Spleen (tissue), 7 donors: ENCODE measurements at regions not wholly inside any gene's neighbourhood (a gene's known extent, or its start where the extent isn't known, plus 50 kb on each side); places are given as distances from the start of the nearest gene placed in this dataset.

Source experiments
- CTCF ChIP-seq, 11 experiments: fragments of 200-600 bp in 7 of 11; fragments of 450-650 bp in 4 of 11; sonication (generic) in 4 of 11; IDR thresholded peaks in 8 of 11; conservative IDR thresholded peaks in 3 of 11; 1 replicate in 7 of 11; 2 replicates in 4 of 11; pipeline versions ENCODE4 v1.4.0 to v1.8.0; 2016 to 2021; ENCODE audit warnings: antibody characterized with exemption in 11 of 11, inconsistent platforms in 4 of 11, mild to moderate bottlenecking in 1 of 11
- POLR2A ChIP-seq, 3 donors: fragments of 450-650 bp; IDR thresholded peaks; one replicate each; pipeline ENCODE4 v1.5.1; 2017; ENCODE audit warnings: antibody characterized with exemption in 3 of 3, mild to moderate bottlenecking in 1 of 3
- POLR2AphosphoS5 ChIP-seq, 3 donors: sonication (generic); formaldehyde crosslinking; IDR thresholded peaks; one replicate each; pipeline ENCODE4 v1.5.1; 2017; ENCODE audit warnings: antibody characterized with exemption in 3 of 3
- donor health status: DM: no; HTN: no; CAD: no; lungs with moderate emphysema.
- donor health status: DM: no; HTN: no; CAD: no.
- donor health status: DM: no; HTN: no; CAD: no.

- no peak for TF ChIP-seq CTCF (IDR thresholded peaks at IDR 0.05 in 8 of 11, conservative IDR thresholded peaks at IDR 0.05 in 3 of 11)
- TF ChIP-seq POLR2AphosphoS5 (IDR thresholded peaks at IDR 0.05) = no peak
- no peak for TF ChIP-seq POLR2A (IDR thresholded peaks at IDR 0.05)
Observed at GRCh38 chr4:154988511-154988910, 207.4 kb downstream of the RBM46 start.
